Thyroid gland (tissue), 4 donors: ENCODE measurements at regions not wholly inside any gene's neighbourhood (a gene's known extent, or its start where the extent isn't known, plus 50 kb on each side); places are given as distances from the start of the nearest gene placed in this dataset.

Experiments used
- CTCF ChIP-seq, 6 experiments: fragments of 200-600 bp in 3 of 6; fragments of 450-650 bp in 3 of 6; sonication (generic) in 3 of 6; IDR thresholded peaks; one replicate each; pipeline ENCODE4 v1.5.1; 2016 to 2019; ENCODE audit warnings: antibody characterized with exemption in 6 of 6, mild to moderate bottlenecking in 2 of 6, inconsistent platforms in 1 of 6, moderate library complexity in 1 of 6
- POLR2A ChIP-seq, 2 donors: fragments of 450-650 bp; IDR thresholded peaks; one replicate each; pipeline ENCODE4 v1.6.1; 2017; ENCODE audit warnings: antibody characterized with exemption in 2 of 2, mild to moderate bottlenecking in 2 of 2, moderate library complexity in 1 of 2

- TF ChIP-seq POLR2A (IDR thresholded peaks at IDR 0.05) (no peak), CTCF (IDR thresholded peaks at IDR 0.05) (no peak)
These were observed 131.1 kb upstream of the ZSWIM2 start for GRCh38 chr2:186980117-186980442.
